Large intestine (tissue), 3 donors: ENCODE measurements at regions not wholly inside any gene's neighbourhood (a gene's known extent, or its start where the extent isn't known, plus 50 kb on each side); places are given as distances from the start of the nearest gene placed in this dataset.
"Not testable (repeated sequence)": the region's sequence is repeated elsewhere in the genome, so short reads cannot be mapped to it uniquely, and the experiment has no call there.

ENCODE experiments used
- DNase-seq, 2 donors: peaks; one replicate each; pipeline versions ENCODE4 v3.0.0 to v3.0.0-alpha.2; 2013
- H3K27ac ChIP-seq: one replicate; pipeline ENCODE4 v1.5.1; 2013; ENCODE audit warnings: low read length
- H3K27me3 ChIP-seq: 2 replicates; pipeline ENCODE4 v1.6.1; 2013; ENCODE audit warnings: low read length; ENCODE audit not compliant: control insufficient read depth, insufficient read depth
- H3K36me3 ChIP-seq: 2 replicates; pipeline ENCODE4 v1.6.1; 2013; ENCODE audit warnings: low read length; ENCODE audit not compliant: control insufficient read depth, insufficient read depth
- H3K4me1 ChIP-seq: one replicate; pipeline ENCODE4 v1.6.1; 2013; ENCODE audit warnings: low read length; ENCODE audit not compliant: control insufficient read depth, insufficient read depth
- H3K4me3 ChIP-seq: one replicate; pipeline ENCODE4 v1.5.1; 2013; ENCODE audit warnings: low read length
- H3K9me3 ChIP-seq: one replicate; pipeline ENCODE4 v1.6.1; 2013; ENCODE audit warnings: mild to moderate bottlenecking, low read depth, low read length, moderate library complexity; ENCODE audit not compliant: control insufficient read depth
- WGBS: methylation state at CpG from one replicate; pipeline ENCODE4 v1.1.5; 2013; ENCODE audit warnings: low lambda C conversion rate; ENCODE audit not compliant: insufficient coverage; 5-methylcytosine and 5-hydroxymethylcytosine counted together

- Histone ChIP-seq H3K27me3 (peaks cover 6% of the 10 kb centered on the region), H3K27ac (no peak overlapping the region), H3K4me1 (no peaks in the 10 kb centered on the region), H3K9me3 (no peaks in the 10 kb centered on the region), H3K4me3 (no peak overlapping the region), H3K36me3 (no peaks in the 10 kb centered on the region)
- WGBS: 92% methylated on average over 4 of the region's 4 CpGs
- DNase-seq: no peak
These were observed 114.3 kb upstream of the ETV6 start for GRCh38 chr12:11535127-11535526.

DNA sequence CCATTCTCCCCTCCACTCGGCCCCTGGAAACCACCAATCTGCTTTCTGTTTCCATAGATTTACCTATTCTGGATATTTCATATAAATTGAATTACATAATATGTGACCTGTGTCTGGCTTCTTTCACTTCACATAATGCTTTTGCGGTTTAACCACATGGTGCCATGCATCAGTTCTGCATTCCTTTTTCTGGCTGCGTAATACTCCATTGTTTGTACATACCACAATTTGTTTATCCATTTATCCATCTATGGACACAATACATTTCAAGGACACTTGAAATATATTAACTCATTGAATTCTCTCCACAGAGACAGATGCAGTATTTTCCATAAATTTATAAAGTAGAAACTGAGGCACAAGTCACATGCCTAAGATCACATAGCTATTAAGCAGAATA, 110.3 kb upstream of the ETV6 start:
- 100% methylated on average over 3 of the region's 3 CpGs for WGBS
- H3K27me3 ChIP-seq: peaks cover 3% of the 10 kb centered on the region
- no peaks in the 10 kb centered on the region for H3K36me3 ChIP-seq
- no peak for DNase-seq
- no peak overlapping the region for H3K27ac ChIP-seq
- no peaks in the 10 kb centered on the region for H3K4me1 ChIP-seq
- no peak overlapping the region for H3K4me3 ChIP-seq
- peaks cover 2% of the 10 kb centered on the region for H3K9me3 ChIP-seq

DNA sequence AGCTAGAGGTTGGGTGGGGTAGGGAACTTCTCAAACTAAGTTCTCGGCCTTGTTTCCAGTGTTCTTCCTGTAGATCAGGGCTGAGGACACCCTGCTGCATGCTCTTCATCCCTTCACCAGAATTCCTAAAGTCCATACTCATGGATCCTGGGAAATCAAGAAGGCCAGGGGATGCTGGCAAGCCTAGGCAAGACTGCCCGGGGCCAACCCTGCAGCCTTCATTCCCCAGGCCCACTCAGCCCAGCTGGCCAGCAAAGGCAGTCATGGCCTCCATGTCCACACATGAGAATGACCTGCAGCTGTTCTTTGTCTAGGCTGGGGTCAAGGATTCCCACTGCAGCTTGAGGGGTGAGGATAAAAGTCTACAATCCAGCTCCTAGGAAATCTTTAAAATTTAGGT, 109.3 kb upstream of the ETV6 start:
- Histone ChIP-seq H3K27ac (no peak overlapping the region), H3K36me3 (no peaks in the 10 kb centered on the region), H3K4me1 (no peaks in the 10 kb centered on the region), H3K27me3 (peaks cover 3% of the 10 kb centered on the region), H3K4me3 (no peak overlapping the region), H3K9me3 (peaks cover 2% of the 10 kb centered on the region)
- no CpG with 5 or more reads among the region's 2 CpGs for WGBS
- no peak for DNase-seq

DNA sequence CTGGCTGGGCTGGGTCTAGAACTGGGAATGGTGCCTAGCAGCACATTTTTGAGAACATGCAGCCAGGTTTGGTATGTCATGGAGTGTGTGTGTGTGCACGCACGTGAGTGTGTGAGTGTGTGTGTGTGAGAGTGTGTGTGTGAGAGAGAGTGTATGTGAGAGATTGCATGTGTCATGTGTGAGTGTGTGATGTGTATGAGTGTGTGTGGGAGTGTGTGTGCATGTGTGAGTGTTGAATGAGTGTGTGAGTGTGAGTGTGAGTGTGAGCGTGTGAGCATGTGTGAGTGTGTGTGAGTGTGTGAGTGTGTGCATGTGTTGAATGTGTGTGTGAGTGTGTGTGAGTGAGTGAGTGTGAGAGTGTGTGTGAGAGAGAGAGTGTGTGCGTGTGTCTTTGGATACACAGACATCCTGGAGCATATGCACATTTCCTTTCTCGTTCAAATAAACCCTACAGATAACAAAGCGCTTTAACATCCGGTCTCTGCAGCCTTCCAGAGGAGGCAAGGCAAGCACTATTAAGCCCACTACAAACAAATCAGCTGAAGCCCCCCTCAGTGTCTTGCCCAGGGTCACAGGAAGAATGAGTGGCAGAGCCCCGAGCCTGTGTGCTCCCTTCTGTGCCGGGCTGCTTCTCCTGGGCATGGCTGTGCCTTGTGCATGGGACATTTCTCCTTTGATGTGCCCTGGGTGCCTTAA, 108.7 kb upstream of the ETV6 start:
- Histone ChIP-seq H3K27ac (no peak overlapping the region), H3K9me3 (peaks cover 2% of the 10 kb centered on the region), H3K4me1 (no peaks in the 10 kb centered on the region), H3K4me3 (no peak overlapping the region), H3K36me3 (no peaks in the 10 kb centered on the region), H3K27me3 (peaks cover 3% of the 10 kb centered on the region)
- 50% methylated on average over 1 of the region's 9 CpGs for WGBS
- no peak for DNase-seq

GRCh38 chr12:11542599-11542998, 106.9 kb upstream of the ETV6 start:
- Histone ChIP-seq H3K36me3 (no peaks in the 10 kb centered on the region), H3K4me3 (no peak overlapping the region), H3K9me3 (peaks cover 2% of the 10 kb centered on the region), H3K4me1 (no peaks in the 10 kb centered on the region), H3K27ac (no peak overlapping the region), H3K27me3 (peaks cover 3% of the 10 kb centered on the region)
- no peak for DNase-seq
- 53% methylated on average over 2 of the region's 3 CpGs for WGBS

- DNase-seq: peak in 1 of 2 donors; percentile 8
- WGBS: no CpG with 5 or more reads among the region's 7 CpGs
- Histone ChIP-seq H3K9me3 (peaks cover 2% of the 10 kb centered on the region), H3K27ac (no peak overlapping the region), H3K36me3 (no peaks in the 10 kb centered on the region), H3K4me1 (no peaks in the 10 kb centered on the region), H3K27me3 (no peaks in the 10 kb centered on the region), H3K4me3 (no peak overlapping the region)
These were observed 105.9 kb upstream of the ETV6 start for GRCh38 chr12:11543457-11544158.

- Histone ChIP-seq H3K4me3 (no peak overlapping the region), H3K36me3 (no peaks in the 10 kb centered on the region), H3K4me1 (no peaks in the 10 kb centered on the region), H3K9me3 (peaks cover 2% of the 10 kb centered on the region), H3K27ac (no peak overlapping the region), H3K27me3 (no peaks in the 10 kb centered on the region)
- DNase-seq: no peak
- no CpG with 5 or more reads among the region's 6 CpGs for WGBS
These were observed 103.8 kb upstream of the ETV6 start for GRCh38 chr12:11545484-11546330.

DNA sequence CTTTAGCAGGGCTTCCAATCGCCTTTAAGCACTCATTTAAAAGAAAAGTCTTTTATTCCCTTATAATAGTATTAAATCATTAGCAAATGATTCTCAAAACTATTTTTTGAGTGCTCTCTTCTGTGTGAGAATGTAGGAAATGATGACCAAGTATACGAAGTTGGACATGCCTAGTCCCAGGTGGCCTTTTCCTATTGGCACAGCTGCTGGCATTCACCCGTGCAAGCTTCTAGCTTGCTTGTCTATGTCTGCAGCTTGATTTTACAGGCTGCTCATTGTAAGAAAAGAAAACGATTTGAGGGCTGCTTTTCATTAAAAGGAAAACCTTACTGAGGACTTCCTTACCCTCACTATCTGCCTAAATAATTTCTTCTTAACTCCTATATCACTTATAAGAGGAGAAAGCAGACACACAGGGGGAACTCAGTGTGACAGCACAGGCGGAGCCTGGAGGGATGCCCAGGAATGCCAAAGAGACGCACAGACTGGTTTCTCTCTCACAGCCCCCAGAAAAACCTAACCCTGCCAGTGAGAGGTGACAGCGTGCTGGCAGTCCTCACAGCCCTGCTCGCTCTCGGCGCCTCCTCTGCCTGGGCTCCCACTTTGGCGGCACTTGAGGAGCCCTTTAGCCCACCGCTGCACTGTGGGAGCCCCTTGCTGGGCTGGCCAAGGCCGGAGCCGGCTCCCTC, 102.7 kb upstream of the ETV6 start:
- WGBS: 56% methylated on average over 2 of the region's 14 CpGs
- peak overlapping the region; percentile 35 for H3K4me3 ChIP-seq
- not testable (repeated sequence) for DNase-seq

DNA sequence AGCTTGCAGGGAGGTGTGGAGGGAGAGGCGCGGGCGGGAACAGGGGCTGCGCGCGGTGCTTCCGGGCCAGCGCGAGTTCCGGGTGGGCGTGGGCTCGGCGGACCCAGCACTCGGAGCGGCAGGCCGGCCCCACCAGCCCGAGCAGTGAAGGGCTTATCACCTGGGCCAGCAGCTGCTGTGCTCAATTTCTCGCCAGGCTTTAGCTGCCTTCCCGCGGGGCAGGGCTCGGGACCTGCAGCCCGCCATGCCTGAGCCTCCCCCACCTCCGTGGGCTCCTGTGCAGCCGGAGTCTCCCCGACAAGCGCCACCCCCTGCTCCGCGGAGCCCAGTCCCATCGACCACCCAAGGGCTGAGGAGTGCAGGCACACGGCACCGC, 102.2 kb upstream of the ETV6 start:
- not testable (repeated sequence) for DNase-seq, H3K4me1 ChIP-seq, H3K27ac ChIP-seq, H3K36me3 ChIP-seq, H3K9me3 ChIP-seq, H3K27me3 ChIP-seq
- peak overlapping the region; percentile 35 for H3K4me3 ChIP-seq
- WGBS: no CpG with 5 or more reads among the region's 31 CpGs

More for the DNA sequence above, 102.7 kb upstream of the ETV6 start:
- not testable (repeated sequence) for H3K4me1 ChIP-seq, H3K27ac ChIP-seq, H3K27me3 ChIP-seq, H3K9me3 ChIP-seq, H3K36me3 ChIP-seq

DNA sequence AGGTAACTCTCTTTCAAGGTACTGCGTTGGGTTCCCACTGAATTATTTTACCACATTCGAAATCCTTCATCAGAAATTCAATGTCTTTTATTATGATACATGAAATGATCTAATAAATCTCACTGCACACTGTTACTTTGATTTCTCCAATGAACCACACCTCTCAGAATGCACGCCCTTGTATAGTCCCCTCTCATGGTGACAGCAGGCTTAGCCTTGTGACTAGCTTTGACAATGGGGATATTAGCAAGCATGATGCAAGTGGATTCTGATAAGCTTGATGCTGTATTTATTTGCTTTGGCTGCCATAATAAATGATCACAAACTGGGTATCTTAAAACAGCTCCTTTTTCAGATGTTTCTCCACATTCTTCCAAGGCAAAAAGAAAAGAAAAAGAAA, 100.4 kb upstream of the ETV6 start:
- Histone ChIP-seq H3K4me3 (no peak overlapping the region), H3K27me3 (no peaks in the 10 kb centered on the region), H3K27ac (no peak overlapping the region), H3K9me3 (no peaks in the 10 kb centered on the region), H3K36me3 (no peaks in the 10 kb centered on the region), H3K4me1 (no peaks in the 10 kb centered on the region)
- no peak for DNase-seq
- WGBS: 75% methylated on average over 2 of the region's 3 CpGs
